HG02759 (cell line): ENCODE measurements at regions not wholly inside any gene's neighbourhood (a gene's known extent, or its start where the extent isn't known, plus 50 kb on each side); places are given as distances from the start of the nearest gene placed in this dataset.

Source experiments
- ATAC-seq: cut with Tn5 transposase; IDR thresholded peaks from one replicate; pipeline ENCODE4 v1.9.1; 2021; ENCODE audit warnings: mild to moderate bottlenecking, moderate library complexity; ENCODE audit not compliant: unreplicated experiment

DNA sequence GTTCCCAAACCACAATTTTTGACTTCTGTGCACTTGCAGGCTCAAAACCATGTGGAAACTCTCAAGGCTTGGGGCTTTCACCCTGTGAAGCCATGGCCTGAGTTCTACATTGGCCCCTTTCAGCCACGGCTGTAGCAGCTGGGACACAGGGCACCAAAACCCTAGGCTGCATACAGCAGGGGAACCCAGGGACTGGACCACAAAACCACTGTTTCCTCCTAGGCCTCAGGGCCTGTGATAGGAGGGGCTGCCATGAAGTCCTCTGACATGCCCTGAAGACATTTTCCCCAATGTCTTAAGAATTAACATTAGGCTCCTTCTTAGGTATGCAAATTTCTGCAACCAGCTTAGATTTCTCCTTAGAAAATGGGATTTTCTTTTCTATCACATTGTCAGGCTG, 312.1 kb upstream of the TUSC1 start:
- ATAC-seq, result no peak

DNA sequence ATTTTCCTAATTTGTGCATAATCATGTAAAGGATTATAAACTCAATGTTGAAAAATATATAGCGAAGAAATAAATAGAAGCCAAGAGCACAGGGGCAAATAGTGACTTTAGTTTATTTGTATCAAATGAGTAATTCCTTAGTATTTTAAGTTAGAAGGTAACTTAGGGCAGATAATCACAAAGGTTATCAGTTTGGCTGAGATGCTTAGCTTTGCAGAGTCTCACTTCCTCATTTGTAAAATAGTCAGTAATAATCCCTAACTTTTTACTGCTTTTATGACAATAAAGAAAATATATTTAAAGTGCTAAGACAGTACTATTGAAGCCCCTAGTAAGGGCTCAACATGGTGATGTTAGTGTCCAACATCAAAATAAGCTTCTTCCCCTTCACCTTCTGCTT, 297.4 kb upstream of the TUSC1 start:
- ATAC-seq, result no peak

DNA sequence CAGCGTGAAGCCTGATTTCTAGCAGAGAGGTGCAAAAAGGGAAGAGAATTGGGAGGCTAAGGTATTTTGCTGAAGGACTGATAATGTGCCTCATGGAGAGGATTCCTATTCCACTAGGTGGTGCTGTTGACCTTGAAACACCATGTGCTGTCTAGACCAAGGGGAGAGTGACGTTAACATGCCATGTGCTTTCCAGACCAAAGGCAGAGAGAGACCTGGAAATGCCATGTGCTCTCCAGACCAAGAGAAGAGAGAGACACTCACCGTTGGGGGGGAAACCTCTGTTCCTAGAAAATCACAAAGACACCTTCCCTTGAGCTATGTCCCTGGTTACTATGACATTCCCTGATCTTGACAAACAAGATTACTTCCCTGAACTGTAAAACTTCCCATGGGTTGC, 286.0 kb upstream of the TUSC1 start:
- peak; percentile 82 for ATAC-seq

DNA sequence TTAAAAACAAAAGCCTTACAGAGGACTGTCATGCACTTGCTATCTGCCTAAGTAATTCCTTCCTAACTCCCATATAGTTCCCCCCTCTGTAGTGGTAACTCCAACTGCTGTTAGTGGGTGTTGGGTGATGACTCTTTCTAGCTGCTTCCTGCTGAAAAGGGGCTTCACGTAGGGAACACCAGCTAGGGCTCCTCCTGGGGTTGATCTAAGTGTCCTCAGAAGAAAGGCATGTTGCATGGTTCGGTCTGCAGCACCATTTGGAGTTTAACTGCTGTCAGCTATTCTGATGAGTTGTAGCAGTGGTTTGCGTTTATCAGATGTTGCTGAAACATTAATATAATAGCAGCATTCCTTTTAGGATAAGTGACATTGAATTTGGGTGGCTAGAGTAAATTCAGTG, 281.9 kb upstream of the TUSC1 start:
- no peak for ATAC-seq

DNA sequence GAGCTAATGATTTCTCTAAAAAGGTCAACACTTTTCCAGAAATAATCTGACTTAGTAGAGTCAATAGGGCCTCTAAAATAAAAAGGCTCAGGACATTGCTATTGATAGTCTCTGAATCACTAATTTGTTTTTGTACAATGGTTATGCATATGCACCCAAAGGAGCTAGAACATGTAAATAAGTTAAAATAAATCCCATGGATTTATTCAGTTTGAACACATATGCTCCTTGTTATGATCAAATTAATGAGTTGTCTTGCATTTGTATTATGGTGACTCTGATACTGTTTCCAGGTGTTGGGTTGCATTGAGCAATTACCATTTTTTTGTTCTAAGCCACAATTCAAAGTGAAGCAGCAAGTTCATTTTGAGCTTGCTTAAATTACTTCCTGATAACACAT, 276.0 kb upstream of the TUSC1 start:
- ATAC-seq, result no peak

DNA sequence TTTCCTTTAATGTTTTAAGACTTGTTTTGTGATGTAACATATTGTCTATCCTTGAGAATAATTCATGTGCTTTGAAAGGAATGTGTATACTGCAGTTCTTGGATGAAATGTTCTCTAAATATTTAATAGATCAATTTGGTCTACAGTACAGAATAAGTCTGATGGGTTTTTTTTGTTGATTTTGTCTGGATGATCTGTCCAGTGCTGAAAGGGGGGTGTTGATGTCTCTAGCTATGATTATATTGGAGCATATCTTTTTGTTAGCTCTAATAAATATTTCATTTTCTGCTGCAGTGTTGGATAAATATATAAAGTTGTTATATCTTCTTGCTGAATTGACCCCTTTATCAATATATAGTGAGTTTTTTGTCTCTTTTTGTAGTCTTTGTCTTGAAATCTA, 269.9 kb upstream of the TUSC1 start:
- ATAC-seq, result no peak

DNA sequence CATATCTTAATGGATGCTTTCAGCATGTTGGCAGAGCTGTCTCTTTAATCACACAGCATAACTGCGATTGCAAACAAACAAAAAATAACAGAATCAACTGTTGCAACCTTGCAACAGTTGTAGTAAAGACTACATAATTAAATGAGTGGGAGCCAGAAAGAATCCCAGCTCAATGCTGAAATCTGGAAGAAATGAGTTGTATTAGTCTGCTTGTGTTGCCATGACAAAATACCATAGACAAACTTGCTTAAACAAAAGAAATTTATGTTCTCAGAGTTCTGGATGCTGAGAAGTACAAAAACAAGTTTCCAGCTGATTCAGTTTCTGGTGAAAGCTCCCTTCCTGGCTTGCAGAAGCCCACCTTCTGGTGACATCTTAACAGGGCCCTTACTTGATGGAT, 260.9 kb upstream of the TUSC1 start:
- ATAC-seq, result no peak

DNA sequence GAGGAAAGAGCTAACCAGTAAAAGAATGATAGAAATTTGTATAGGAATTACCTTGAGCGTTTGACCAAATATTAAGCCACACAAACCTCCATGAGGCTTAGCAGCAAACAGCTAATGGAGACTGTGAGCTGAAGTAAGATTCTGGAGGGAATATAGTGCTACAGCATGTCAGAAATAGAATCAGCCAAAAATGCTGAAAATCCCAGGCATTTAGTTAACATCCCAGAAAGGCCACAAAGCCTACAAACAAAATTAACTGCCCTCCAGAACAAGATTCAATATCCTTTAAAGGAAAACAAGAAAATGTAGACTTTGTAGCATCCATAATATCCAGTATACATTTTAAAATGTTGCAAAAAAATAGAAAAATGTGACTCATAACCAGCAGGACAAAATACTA, 257.8 kb upstream of the TUSC1 start:
- no peak for ATAC-seq

DNA sequence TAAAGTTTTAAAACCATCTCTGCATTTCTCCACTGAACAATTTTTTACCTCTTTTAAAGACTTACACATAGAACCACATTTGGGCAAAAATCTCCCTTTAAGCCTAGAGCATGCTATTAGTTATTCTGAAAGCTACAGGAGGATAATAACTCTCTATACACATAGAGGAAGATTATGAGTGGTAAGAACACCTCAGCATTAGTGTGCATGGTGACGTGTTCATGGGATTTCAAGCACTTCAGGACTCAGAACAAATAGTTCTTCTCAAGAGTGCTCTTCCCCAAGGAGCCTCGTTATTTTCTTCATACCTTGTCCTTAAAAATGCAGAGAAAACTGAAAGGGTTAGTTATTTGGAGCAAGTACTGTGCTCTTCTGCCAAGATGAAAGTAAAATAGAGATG, 256.9 kb upstream of the TUSC1 start:
- no peak for ATAC-seq

DNA sequence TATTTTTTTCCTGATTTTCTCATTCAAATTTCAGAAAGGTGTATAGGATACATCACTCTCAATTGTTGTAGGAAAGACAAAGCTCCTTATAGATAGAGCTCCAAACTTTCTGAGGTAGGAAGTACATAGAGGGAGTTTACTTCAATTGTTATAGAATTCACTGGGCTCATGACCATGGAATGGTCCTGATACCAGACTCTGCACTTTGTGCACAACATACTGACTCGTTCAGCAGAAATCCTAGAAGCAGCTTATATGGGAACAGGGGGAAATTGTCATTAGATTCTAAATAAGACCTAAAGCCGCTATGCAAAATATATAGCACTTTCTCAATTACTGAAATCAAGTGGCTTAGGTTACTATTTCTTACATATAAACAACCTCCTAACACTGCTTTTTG, 240.5 kb upstream of the TUSC1 start:
- ATAC-seq, result no peak

DNA sequence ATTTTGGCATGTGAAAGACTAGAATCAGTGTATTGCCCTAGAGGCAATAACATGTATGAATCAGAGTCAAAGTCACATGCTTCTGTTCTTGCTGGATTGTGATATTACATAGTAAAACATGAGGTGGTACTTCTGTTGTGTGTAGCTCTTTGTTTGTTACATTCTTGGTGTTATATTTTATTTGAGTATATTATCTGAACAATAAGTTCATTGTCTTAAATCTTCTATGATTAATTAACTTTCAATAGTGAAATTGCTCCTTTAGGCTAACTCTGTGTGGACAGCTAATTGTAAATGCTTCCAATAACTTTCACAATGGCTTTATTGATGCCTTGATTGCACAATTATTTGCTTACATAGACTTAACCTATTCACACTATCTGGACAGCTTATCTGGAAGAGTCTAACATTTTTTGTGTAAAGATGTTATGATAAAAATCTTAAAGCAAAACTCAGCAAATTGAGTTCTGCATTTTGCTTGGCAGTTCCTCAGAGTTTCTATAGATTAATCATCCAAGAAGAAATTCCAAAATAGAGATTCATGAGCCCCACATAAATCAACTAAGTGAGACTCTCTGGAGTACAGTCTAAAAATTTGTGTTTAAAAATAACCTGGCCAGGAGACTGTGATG, 239.6 kb upstream of the TUSC1 start:
- no peak for ATAC-seq

DNA sequence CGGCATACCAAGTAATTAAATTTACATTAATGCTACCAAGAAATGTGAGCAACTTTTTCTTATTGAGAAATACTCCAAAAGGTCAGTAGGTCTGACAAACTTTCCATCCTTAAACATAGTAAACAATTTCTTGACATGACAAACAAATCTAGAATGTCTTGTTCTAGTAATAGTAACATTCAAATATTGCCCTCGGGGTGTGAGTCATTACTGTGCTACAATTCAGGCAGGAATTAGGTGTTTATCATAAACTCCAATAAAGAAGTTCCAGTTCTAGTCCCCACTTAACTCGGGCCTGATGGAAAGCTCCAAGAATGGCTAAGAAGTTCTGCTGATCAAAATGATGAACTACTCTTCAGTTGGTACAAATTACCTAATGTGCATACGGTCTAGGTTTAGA, 235.6 kb upstream of the TUSC1 start:
- ATAC-seq, result no peak

DNA sequence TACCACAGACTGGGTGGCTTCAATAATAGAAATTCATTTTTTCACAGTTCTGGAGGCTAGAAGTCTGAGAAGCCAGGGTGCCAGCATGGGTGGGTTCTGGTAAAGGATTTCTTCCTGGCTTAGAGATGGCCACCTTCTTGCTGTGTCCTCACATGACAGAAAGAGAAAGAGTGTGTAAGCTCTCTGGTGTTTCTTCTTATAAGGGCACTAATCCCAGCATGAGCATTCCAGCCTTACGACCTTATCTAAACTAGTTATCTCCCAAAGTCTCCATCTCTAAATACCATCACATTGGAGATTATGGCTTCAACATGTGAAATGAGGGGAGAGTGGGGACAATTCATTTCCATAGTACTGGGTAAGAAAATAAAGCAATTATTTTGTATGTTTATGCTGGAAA, 226.5 kb upstream of the TUSC1 start:
- ATAC-seq, result no peak

DNA sequence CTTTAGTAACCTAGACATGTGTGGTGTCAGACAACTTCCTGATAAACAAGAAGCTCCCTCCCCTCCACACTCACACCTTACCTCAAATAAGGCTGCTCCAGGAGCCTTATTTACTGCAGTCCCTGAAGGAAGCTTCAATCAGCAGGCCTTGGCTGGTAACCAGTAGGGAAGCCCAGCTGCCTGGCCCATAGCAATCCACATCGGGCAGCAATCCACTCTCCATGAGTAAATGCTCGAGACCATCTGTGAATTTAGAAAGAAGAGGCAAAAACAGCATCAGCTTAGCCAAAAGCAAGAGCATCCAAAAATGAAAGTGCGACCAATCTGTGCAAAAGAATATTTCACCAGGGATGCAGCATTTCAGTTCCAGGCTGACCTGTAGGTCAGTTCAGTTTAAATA, 213.3 kb upstream of the TUSC1 start:
- no peak for ATAC-seq

DNA sequence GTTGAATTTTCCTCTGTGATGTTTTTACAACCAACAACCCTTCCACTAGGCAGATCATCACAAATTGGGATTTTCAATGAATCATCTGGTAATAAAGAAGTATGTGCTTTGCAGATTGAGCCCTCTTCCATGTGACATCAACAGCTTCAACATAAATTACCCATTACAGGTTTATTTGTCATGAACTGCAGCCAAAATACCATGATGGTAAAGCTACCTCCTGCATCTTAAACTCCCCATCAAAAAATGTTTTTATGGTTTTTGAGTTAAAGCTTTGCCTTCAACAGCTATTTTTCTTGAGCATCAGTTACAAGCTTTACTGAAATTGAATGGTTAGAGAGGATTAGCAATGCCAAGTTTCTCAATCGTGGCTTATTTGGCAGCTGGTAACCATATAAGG, 211.4 kb upstream of the TUSC1 start:
- no peak for ATAC-seq

DNA sequence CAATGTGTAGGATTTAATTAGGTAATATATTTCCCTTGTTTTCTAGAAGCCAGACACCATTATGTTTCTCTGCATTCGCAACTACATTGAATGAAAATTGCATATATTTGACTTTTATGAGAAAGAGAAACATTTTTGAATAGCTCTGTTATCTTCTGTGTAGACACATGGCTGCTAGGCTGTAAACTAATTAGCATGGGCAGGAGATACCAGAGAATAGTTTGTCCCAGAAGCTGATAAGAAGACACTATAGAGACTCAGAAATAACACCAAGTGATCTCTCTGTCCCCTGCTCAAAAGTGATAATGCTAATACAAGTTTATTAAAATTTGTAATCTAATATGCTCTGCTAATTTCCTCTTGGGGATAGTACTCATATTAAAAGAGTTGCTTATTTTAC, 198.0 kb upstream of the TUSC1 start:
- ATAC-seq, result no peak

DNA sequence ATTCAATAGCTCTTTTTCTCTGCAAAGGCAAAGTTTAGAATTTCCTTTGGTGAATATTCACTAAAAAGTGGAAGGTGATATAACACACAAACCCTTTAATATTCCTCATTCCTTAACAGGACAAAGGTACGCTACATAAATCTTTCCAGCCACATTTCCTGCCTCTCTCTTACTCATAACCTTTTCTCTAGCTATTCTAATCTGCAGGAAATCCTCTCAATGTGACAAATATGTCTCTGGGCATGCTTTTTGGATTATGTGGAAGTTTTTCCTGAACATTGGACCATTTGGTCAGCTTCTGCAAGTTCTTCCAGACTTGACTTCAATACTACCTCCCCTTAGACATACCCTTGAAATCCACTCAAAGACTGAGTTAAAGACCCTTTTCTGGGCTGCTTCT, 186.3 kb upstream of the TUSC1 start:
- ATAC-seq, result no peak

DNA sequence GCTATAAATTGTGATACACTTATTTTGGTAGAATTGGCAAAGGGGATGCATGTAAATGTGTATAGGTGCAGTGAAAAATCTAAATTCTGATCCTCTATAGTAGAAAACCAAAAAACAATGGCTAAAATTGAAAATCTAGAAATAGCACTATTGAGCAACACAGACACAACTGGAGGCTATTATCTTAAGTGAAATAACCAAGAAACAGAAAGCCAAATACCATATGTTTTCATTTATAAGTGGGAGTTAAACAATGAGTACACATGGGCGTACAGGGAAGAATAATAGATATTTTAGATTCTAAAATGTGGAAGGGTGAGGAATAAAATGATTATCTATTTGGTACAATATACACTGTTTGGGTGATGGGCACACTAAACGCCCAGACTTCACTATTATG, 183.2 kb upstream of the TUSC1 start:
- ATAC-seq, result no peak

DNA sequence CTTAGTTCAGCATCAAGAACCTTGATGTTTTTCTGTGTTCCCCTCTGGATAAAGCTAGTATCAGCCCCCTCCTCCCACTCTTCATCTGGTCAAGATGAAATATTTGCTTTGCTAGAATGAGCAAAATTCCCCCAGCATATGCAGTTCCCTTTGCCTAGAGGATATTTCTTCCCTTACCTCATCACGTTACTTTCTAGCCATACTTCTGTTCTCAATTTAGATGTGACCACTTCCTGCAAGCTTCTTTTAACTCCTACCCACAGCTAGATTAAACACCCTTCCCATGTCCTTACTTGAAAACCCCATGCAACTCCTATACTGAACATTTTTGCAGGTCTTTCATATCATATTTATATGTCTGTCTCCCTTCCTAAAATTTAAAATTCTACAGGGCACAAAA, 178.9 kb upstream of the TUSC1 start:
- ATAC-seq, result no peak

DNA sequence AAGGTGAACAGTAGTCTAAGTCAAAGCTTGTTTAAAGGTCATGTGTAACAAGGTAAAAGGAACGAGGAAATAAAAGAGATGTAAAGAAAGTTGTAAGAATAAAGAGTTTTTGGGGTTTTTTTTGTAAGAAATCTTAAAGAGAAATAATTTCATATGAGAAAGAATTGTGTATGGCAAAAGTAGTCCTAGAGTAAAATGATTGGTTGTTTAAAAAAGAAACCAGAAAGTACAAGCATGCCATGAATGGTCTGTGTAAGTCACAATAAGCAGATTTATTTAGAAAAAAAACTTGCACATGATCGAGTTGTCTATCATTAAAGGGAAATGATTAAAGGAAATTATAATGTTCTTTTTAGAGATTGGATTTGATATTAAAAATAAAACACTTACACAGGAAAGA, 172.6 kb upstream of the TUSC1 start:
- ATAC-seq, result no peak

DNA sequence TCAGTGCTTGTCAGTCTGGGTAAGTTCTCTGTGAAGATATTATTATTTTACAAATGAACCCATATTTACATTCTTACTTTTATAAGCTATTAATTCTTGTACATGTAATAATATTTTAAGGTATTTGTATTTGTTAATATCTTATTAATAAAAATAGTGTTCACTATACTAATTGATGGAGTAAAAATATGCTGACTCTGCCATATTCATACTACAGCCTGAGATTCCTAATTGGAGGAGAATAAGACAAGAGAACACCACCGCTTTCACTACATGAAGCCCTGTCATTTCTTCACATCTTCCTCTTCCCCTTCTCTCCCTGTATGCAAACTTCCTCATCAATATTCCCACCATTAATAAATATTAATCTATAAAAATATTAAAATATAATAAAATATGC, 167.6 kb upstream of the TUSC1 start:
- ATAC-seq, result no peak

DNA sequence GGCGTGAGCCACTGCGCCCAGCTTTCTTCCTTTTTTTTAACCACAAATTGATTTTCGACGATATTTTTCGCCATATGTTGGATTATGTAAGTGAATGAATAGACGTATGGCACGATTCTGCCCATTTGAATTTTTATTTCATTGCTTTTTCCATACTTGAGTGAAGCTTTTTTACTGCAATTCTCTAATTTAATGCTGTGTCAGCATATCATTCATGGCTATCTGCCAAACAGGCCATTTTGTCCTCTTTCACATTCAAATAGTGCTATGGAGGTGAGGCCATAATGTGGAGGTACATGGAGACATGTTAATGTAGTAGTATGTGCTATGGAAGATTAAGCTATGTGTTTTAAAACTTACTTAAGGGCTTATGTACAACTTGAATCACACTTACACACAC, 152.1 kb upstream of the TUSC1 start:
- no peak for ATAC-seq

DNA sequence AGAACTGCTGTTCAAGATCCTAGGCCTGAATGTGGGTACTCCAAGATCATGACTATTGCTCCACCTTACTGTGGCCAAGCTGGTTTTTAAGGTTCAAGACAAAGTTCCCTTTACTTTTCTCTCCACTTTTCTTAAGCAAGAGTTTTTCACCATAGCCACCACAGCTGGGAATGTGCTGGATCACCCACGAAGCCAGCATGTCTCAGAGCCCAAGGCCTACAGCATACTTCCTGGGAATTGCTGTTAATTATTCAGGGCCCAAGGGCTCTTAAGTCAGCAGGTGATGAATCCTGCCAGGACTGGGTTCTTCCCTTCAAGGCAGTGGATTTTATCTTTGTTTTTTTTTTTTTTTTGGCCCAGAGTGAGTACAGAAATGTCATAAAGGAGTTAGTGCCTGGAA, 149.4 kb upstream of the TUSC1 start:
- no peak for ATAC-seq

DNA sequence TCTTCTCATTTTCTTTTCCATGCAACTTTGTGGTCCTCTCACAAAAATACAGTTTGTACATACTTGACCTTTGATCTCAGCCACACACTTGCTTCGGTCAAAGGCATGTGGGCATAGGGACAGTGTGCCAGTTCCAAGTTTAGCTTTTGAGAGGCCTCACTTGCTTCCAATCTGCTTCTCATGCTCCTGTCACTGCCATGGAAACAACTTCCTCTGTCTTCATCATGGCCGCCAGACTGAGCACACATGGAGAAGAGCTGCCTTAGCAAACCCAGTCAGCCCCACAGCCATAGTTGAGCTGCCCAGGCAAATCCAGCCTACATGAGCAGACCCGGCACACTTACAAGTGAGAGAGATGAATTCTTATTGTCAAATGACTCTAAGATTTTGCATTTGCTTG, 138.2 kb upstream of the TUSC1 start:
- no peak for ATAC-seq
